ENCODE measurements at regions not wholly inside any gene's neighbourhood (a gene's known extent, or its start where the extent isn't known, plus 50 kb on each side); places are given as distances from the start of the nearest gene placed in this dataset.

DNA sequence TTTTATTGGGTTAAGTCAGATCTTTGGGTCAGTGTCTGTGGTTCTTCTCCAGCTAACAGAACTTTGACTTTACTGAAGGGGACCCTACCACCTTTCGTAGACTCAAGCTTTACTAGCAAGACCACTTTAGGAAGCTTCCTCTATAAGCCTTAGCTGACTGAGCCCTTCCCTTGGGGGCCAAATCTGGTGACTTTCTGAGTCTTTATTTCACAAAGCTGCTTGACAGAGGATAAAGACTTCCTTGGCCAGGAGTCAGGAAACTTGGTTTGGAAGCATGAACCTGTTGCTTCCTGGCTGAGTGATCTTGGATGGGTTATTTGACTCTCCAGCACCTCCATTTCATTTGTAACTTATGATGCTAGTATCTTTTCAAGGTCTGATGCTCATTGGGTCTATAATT lies 466.7 kb downstream of the TYW1 start:
- H3K27me3 ChIP-seq (ENCODE audit: control insufficient read depth, insufficient read depth, low read length), result no peaks in the 10 kb centered on the region
- H3K4me3 ChIP-seq (replicated peaks in 1 of 4; ENCODE audit: control extremely low read depth in 1 of 4, insufficient read depth in 1 of 4, low read depth in 3 of 4, low read length in 4 of 4), result no peak overlapping the region
- no peaks in the 10 kb centered on the region for H3K4me1 ChIP-seq (ENCODE audit: control insufficient read depth, extremely low read depth, insufficient read depth, low read length)
- H3K27ac ChIP-seq (ENCODE audit: insufficient read depth, low read length), result no peak overlapping the region
- H4K20me1 ChIP-seq (ENCODE audit: control insufficient read depth, extremely low read depth, insufficient read depth, low read length), result no peaks in the 10 kb centered on the region
- no peak overlapping the region for H2AFZ ChIP-seq (ENCODE audit: low read length)
- H3K9me3 ChIP-seq (ENCODE audit: control insufficient read depth, insufficient read depth, low read depth, low read length), result no peaks in the 10 kb centered on the region
- no peaks in the 10 kb centered on the region for H3K36me3 ChIP-seq (ENCODE audit: control insufficient read depth, insufficient read depth, low read length)
- no peak overlapping the region for H3K4me2 ChIP-seq (ENCODE audit: extremely low read depth, insufficient read depth, low read length)
- no peak for DNase-seq (ENCODE audit: low read depth in 2 of 2)
- H3K79me2 ChIP-seq (ENCODE audit: control insufficient read depth, insufficient read depth, low read length), result no peaks in the 10 kb centered on the region
- TF ChIP-seq EZH2 (IDR thresholded peaks at IDR 0.05; ENCODE audit: low read length, missing control alignments), result no peak
- TF ChIP-seq, protein P1, sequence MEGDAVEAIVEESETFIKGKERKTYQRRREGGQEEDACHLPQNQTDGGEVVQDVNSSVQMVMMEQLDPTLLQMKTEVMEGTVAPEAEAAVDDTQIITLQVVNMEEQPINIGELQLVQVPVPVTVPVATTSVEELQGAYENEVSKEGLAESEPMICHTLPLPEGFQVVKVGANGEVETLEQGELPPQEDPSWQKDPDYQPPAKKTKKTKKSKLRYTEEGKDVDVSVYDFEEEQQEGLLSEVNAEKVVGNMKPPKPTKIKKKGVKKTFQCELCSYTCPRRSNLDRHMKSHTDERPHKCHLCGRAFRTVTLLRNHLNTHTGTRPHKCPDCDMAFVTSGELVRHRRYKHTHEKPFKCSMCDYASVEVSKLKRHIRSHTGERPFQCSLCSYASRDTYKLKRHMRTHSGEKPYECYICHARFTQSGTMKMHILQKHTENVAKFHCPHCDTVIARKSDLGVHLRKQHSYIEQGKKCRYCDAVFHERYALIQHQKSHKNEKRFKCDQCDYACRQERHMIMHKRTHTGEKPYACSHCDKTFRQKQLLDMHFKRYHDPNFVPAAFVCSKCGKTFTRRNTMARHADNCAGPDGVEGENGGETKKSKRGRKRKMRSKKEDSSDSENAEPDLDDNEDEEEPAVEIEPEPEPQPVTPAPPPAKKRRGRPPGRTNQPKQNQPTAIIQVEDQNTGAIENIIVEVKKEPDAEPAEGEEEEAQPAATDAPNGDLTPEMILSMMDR (conservative IDR thresholded peaks at IDR 0.05 in 1 of 2, IDR thresholded peaks at IDR 0.05 in 1 of 2; ENCODE audit: low read depth in 1 of 2, low read length in 2 of 2), result no peak
- no peak overlapping the region for H3K9ac ChIP-seq (ENCODE audit: insufficient read depth, low read length)

DNA sequence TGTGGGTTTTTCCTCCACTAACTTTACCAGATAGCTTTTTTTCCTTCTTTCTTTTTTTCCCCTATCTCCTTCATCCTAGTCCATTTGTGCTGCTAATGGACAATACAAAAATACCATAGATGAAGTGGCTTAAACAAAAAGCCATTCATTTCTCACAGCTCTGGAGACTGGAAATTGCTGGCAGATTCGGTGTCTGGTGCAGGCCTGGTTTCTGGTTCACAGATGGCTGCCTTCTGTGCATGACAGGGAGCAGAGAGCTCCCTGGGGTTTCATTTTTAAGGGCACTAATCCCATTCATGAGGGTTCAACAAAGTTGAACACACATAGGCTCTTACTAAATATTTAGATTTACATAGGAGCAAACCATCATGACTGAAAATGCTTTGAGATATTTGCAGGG lies 467.4 kb downstream of the TYW1 start:
- no peaks in the 10 kb centered on the region for H3K36me3 ChIP-seq (ENCODE audit: control insufficient read depth, insufficient read depth, low read length)
- no peak overlapping the region for H3K9ac ChIP-seq (ENCODE audit: insufficient read depth, low read length)
- H3K4me1 ChIP-seq (ENCODE audit: control insufficient read depth, extremely low read depth, insufficient read depth, low read length), result no peaks in the 10 kb centered on the region
- TF ChIP-seq, protein P1 (conservative IDR thresholded peaks at IDR 0.05 in 1 of 2, IDR thresholded peaks at IDR 0.05 in 1 of 2; ENCODE audit: low read depth in 1 of 2, low read length in 2 of 2), result no peak
- TF ChIP-seq EZH2 (IDR thresholded peaks at IDR 0.05; ENCODE audit: low read length, missing control alignments), result no peak
- no peak overlapping the region for H3K27ac ChIP-seq (ENCODE audit: insufficient read depth, low read length)
- no peaks in the 10 kb centered on the region for H3K79me2 ChIP-seq (ENCODE audit: control insufficient read depth, insufficient read depth, low read length)
- DNase-seq (ENCODE audit: low read depth in 2 of 2), result no peak
- H3K27me3 ChIP-seq (ENCODE audit: control insufficient read depth, insufficient read depth, low read length), result no peaks in the 10 kb centered on the region
- no peak overlapping the region for H3K4me3 ChIP-seq (replicated peaks in 1 of 4; ENCODE audit: control extremely low read depth in 1 of 4, insufficient read depth in 1 of 4, low read depth in 3 of 4, low read length in 4 of 4)
- H4K20me1 ChIP-seq (ENCODE audit: control insufficient read depth, extremely low read depth, insufficient read depth, low read length), result no peaks in the 10 kb centered on the region
- H3K9me3 ChIP-seq (ENCODE audit: control insufficient read depth, insufficient read depth, low read depth, low read length), result no peaks in the 10 kb centered on the region
- no peak overlapping the region for H3K4me2 ChIP-seq (ENCODE audit: extremely low read depth, insufficient read depth, low read length)
- H2AFZ ChIP-seq (ENCODE audit: low read length), result no peak overlapping the region

DNA sequence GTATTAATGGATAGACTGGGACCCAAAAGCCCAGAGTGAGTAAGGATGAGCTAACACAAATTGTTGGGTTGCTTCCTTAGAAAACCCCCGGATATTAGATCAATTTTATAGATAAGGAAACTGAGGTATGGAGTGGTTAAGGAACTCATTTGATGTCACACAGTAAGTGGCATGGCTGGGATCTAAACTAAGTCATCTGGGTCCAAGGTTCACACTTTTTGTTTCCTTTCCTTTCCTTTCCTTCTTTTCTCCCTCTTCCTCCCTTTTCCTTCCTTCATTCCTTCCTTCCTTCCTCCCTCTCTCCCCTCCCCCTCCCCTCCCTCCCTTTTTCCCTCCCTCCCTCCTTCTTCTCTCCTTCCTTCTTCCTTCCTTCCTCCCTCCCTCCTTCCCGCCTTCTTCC lies 469.5 kb downstream of the TYW1 start:
- H2AFZ ChIP-seq (ENCODE audit: low read length), result no peak overlapping the region
- no peaks in the 10 kb centered on the region for H3K36me3 ChIP-seq (ENCODE audit: control insufficient read depth, insufficient read depth, low read length)
- no peaks in the 10 kb centered on the region for H3K9me3 ChIP-seq (ENCODE audit: control insufficient read depth, insufficient read depth, low read depth, low read length)
- H3K79me2 ChIP-seq (ENCODE audit: control insufficient read depth, insufficient read depth, low read length), result no peaks in the 10 kb centered on the region
- H3K4me1 ChIP-seq (ENCODE audit: control insufficient read depth, extremely low read depth, insufficient read depth, low read length), result no peaks in the 10 kb centered on the region
- H4K20me1 ChIP-seq (ENCODE audit: control insufficient read depth, extremely low read depth, insufficient read depth, low read length), result no peaks in the 10 kb centered on the region
- DNase-seq (ENCODE audit: low read depth in 2 of 2), result no peak
- no peak for TF ChIP-seq EZH2 (IDR thresholded peaks at IDR 0.05; ENCODE audit: low read length, missing control alignments)
- TF ChIP-seq, protein P1 (conservative IDR thresholded peaks at IDR 0.05 in 1 of 2, IDR thresholded peaks at IDR 0.05 in 1 of 2; ENCODE audit: low read depth in 1 of 2, low read length in 2 of 2), result no peak
- H3K4me2 ChIP-seq (ENCODE audit: extremely low read depth, insufficient read depth, low read length), result no peak overlapping the region
- H3K27me3 ChIP-seq (ENCODE audit: control insufficient read depth, insufficient read depth, low read length), result no peaks in the 10 kb centered on the region
- no peak overlapping the region for H3K9ac ChIP-seq (ENCODE audit: insufficient read depth, low read length)
- H3K4me3 ChIP-seq (replicated peaks in 1 of 4; ENCODE audit: control extremely low read depth in 1 of 4, insufficient read depth in 1 of 4, low read depth in 3 of 4, low read length in 4 of 4), result no peak overlapping the region
- H3K27ac ChIP-seq (ENCODE audit: insufficient read depth, low read length), result no peak overlapping the region

Data from fibroblast of lung (primary cell).